GM13977 (cell line): ENCODE measurements at regions not wholly inside any gene's neighbourhood (a gene's known extent, or its start where the extent isn't known, plus 50 kb on each side); places are given as distances from the start of the nearest gene placed in this dataset.

ENCODE experiments used
- DNase-seq: peaks from one replicate; pipeline ENCODE4 v3.0.0; 2012; ENCODE audit warnings: low spot score
- CTCF ChIP-seq: IDR thresholded peaks from 2 replicates; pipeline ENCODE4 v1.5.1; 2012; ENCODE audit warnings: mild to moderate bottlenecking, control low read depth; ENCODE audit not compliant: insufficient read depth; ENCODE audit errors: extremely low read depth, missing control alignments
- in situ Hi-C: fragments of 300-500 bp; cut with MboI; formaldehyde crosslinking; loops from one replicate; pipeline ENCODE4 v1.12.0; 2022; ENCODE audit warnings: low sequenced_read_pairs, low pct_unique_long_range_greater_than_20kb, mixed read lengths, inconsistent platforms; ENCODE audit not compliant: unreplicated experiment

GRCh38 chr18:30376515-30376914 lies 666.0 kb downstream of the DSC3 start:
- in situ Hi-C loops: no loop called here
- no peak for DNase-seq

GRCh38 chr18:30361864-30362540 lies 680.5 kb downstream of the DSC3 start:
- TF ChIP-seq CTCF: no peak
- DNase-seq: no peak
- in situ Hi-C loops: no loop called here

More at GRCh38 chr18:30376515-30376914, 666.0 kb downstream of the DSC3 start:
- peak; percentile 29 for TF ChIP-seq CTCF

DNA sequence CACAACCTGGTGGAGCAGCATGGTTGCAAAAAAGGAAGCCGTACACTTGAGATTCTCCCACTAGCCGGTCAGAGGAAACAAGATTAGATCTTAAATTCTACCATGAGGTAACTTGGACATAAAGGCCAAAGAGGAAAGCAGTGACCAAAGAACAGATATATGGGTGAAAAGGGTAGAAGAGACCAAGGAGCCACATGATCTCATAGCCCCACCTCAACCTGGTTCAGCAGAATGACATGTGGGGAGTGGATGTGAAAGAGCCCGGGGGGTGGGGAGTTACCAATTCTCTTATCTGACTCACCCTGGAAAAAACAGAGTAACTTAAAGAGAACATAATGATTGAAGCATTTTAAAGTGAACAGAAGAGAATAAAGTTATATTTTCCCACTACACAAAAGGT lies 683.0 kb downstream of the DSC3 start:
- no peak for TF ChIP-seq CTCF
- DNase-seq: no peak
- in situ Hi-C loops: no loop called here

GRCh38 chr18:30358555-30358954 lies 684.0 kb downstream of the DSC3 start:
- DNase-seq: no peak
- TF ChIP-seq CTCF: no peak
- in situ Hi-C loops: no loop called here

- in situ Hi-C loops: no loop called here
- TF ChIP-seq CTCF: no peak
- DNase-seq: no peak
Observed at GRCh38 chr18:30352551-30353168, 689.9 kb downstream of the DSC3 start.

DNA sequence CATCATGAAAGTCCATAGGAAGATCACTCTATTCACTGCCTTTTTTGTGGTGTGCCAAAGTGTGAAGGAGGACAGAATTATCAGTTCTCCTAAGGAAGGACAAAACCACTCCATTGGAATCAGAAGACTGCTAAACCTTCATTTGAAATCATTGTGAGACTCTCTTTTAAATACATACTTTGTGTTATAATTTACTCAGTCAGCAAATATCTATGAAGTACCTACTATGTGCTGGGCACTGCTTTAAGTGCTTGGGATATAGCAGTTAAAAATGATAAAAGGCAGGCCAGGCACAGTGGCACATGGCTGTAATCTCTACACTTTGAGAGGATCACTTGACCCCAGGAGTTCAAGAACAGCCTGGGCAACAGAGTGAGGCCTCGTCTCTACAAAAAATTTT lies 692.3 kb downstream of the DSC3 start:
- in situ Hi-C loops: no loop called here
- no peak for TF ChIP-seq CTCF
- no peak for DNase-seq
